DMS79 (cell line): ENCODE measurements at regions not wholly inside any gene's neighbourhood (a gene's known extent, or its start where the extent isn't known, plus 50 kb on each side); places are given as distances from the start of the nearest gene placed in this dataset.

ENCODE experiments used
- DNase-seq: peaks from one replicate; lab custom pipeline; 2025; lab: John Stamatoyannopoulos, UW

DNA sequence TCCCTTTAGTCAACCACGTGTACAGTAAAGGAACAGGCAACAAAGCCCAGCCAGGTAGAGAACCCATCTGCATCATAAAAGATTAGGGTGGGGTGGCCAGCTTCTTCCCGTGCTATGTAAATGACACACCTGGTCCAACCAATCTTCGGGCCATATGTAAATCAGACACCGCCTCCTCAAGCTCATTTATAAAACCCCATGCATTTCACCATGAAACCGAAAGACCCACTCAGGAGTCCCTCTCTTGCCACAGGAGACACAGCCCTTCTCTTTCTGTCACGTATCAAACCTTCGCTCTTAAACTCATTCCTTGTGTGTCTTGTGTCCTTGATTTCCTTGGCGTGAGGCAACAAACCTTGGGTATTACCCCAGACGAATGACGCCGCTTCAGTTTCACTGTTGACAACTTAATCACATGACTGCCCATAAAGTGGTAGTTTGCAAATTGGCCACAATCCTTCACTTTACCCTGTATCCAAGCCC, 59.8 kb upstream of the TBPL2 start:
- DNase-seq = no peak

DNA sequence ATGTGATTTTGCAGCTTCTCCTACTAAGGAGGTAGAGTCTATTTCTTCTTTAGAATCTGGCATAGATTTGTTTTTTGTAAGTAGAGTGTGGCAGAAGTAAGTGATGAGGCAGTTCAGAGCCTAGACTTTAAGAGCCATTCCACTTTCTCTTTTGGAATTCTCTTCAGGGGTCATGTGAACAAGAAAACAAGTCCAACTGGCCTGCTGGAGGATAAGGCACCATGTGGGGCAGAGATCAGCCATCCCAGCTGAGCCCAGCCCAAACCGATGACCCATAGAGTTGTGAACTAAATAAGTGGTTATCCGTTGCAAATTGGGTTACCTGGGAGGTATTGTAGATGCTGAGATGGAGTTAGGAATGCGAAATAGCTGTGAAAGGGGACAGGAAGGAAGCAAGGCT, 60.3 kb upstream of the TBPL2 start:
- no peak for DNase-seq

DNA sequence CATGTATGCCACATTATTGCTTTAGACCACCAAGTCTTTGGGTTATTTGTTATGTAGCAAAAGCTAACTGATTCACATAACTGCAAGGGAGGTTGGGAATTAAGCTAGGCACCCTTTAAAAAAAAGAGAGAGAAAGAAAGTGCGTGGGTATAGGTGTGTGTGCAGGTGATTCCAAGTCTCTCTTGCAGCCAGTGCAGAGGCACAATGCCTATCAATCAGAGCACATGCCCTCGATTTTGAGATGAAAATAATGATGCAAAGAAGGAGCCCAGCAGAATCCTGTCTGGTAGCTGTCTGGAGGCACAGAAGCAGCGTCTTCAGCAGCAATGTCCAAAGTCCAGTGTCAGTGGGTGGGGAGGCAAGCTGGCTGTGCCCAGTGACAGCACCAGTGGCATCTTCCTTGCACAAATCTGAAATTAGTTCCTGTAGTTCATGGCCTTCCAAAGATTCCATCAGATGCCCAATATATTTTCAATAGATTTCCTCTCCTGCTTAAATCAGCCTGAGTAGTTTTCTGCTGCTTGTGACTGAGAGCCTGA, 62.4 kb upstream of the TBPL2 start:
- no peak for DNase-seq

DNA sequence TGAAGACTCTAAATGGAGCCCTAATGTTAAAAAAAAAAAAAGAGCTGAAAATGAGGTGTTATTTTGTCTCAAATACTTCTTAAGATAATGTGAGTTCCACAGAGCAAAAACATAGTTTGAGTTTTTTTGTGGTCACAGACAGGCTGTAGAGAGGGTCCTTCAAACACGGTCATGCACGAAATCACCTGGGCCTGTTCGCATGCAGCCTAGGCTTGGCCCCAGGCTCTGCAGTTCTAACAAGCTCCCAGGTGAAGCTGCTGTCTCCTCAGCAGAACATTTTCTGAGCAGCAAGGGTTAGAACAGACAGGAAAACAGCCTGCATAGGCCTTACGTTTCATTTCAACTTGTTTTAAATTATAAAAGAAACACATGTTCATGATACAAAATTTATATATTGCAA, 65.4 kb upstream of the TBPL2 start:
- peak; percentile 88 for DNase-seq

DNA sequence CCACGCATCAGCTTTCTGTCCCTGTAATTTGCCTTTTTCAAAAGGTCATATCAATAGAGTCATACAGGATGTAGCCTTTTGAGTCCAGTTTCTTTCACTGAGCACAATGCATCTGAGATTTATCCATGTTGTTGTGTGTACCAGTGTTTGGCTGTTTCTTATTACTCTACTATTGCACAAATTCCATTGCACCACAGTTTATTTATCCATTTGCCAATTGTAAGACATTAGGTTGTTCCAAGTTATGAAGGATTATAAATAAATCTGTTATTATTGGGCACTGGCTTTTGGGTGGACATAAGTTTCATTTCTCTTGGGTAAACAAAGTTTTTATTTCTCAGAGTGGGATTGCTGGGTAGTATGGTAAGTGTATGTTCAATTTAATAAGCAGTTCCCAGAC, 68.3 kb upstream of the TBPL2 start:
- no peak for DNase-seq

DNA sequence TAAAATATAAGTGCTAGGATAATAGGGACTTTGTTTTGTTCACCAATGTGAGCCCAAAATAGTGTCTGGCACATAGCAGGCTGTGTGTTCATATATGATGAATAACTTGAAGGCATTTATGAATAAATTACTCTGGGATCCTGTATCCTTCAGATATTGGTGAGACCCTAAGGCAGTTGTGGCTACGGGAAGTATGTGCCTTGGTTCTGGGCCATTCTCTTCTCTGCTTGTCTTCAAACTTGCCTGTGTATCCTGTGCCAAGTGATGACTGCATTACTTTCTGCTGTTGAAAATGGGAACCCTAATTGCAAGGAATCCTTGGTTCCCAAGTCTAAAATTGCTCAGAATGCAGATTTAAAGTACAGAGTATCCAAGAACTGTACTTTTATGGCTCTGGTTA, 67.6 kb upstream of the KTN1 start:
- no peak for DNase-seq

DNA sequence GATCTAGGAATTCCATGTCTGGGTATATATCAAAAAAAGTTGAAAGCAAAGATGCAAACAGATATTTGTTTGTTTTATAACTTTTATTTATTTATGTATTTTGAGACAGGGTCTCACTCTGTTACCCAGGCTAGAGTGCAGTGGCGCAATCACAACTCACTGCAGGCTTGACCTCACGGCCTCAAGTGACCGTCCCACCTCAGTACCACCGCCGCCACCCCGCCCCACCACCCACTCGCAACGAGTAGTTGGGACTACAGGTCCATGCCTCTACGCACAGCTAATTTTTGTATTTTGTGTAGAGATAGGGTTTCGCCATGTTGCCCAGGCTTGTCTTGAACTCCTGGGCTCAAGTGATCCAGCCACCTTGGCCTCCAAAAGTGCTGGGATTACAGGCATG, 66.5 kb upstream of the KTN1 start:
- no peak for DNase-seq

DNA sequence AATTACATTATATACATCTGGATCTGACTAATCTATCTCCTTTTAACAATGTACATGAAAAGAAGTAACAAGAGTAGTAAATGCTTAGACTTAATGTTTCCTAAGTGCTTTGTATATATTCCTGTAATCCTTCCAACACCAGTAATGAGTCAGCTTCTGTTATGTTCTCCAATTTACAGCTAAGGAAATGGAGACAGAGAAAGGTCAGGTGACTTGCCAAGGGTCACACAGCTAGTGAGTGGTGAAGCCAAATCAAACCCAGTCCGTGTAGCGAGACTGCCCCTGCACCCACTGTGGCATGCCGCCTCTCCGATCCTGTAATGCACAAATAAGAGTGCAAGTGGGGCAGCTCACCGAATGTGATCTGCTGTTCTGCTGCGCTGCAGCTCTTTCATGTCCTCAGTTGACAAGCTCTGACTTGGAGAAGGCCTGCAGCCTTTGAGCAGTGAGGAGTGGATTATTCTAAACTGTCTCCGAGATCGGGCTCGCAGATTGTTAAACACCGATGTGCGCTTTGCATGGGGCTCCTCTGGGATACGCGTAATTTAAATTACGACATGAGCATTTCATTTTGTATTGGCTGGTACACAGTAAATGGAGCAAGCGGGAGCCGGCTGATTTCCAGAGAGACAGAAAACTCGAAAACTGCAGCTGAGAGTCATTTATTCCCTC, 65.1 kb upstream of the KTN1 start:
- no peak for DNase-seq

DNA sequence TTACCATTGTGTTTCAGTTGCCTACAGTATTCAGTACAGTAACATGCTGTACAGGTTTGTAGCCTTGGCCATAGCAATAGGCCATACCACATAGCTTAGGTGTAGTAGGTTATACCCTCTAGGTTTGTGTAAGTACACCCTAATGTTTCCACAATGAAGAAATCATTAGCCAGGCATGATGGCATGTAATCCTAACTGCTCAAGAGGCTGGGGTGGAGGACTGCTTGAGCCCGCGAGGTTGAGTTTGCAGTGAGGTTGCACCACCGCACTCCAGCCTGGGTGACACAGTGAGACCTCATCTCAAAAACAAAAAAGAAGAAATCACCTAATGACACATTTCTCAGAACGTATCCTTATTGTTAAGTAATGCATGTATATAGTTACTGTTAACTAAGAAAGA, 63.2 kb upstream of the KTN1 start:
- DNase-seq = no peak

DNA sequence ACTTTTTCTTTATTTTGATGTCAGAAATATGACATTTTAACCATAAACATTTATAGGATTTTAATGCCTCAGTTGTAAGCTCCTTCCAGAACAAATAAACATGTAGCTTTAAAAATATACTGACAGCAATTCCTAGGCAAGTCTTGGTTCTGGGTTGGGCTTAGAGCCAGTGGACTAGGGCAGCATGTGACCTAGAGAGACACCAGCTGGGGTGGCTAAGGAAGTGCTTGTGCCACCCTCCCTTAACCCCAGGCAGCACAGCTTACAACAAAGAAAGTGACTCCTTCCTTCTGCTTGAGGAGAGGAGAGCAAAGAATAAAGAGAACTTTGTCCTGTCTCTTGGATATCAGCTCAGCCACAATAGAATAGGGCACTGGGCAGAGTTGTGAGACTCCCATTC, 61.6 kb upstream of the KTN1 start:
- no peak for DNase-seq

DNA sequence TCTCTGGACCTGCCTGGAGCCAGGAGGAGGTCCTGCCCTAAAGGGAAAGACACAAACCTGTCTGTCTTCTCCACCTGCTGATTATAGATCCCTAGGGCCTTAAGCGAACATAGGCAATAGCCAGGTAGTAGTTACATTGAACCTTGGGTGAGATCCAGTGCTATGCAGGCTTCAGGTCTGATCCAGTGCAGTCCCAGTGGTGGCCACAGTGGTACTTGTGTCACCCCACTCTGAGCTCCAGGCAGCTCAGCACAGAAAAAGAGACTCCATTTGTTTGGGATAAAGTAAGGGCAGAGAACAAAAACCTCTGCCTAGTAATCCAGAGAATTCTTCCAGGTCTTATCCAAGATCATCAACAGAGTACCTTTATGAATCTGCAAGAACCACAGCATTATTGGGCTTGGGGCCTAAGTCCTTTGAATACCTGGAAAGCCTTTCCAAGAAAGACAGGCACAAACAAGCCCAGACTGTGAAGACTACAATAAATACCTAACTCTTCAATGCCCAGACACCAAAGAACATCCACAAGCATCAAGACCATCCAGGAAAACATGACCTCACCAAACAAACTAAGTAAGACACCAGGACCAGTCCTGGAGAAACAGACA, 60.4 kb upstream of the KTN1 start:
- no peak for DNase-seq

DNA sequence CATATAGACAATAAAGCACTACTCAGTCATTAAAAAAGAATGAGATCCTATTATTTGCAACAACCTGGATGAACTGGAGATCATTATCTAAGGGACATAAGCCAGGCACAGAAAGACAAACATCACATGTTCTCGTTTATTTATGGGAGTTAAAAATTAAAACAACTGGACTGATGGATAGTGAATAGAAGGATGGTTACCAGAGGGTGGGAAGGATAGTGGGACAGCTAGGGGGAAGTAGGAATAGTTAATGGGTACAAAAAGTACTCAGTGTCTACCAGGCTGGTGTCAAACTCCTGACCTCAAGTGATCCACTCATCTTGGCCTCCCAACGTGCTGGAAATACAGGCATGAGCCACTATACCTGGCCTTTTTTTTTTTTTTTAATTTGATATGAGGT, 56.7 kb upstream of the KTN1 start:
- DNase-seq = no peak
